ENCODE measurements at regions not wholly inside any gene's neighbourhood (a gene's known extent, or its start where the extent isn't known, plus 50 kb on each side); places are given as distances from the start of the nearest gene placed in this dataset.

GRCh38 chr2:22420076-22420475 is 964.9 kb upstream of the KLHL29 start:
- ATAC-seq: no peak
- Histone ChIP-seq H3K4me1 (no peaks in the 10 kb centered on the region), H3K27me3 (no peaks in the 10 kb centered on the region), H3K4me3 (no peak overlapping the region), H3K9me3 (no peaks in the 10 kb centered on the region), H3K27ac (no peak overlapping the region), H3K36me3 (no peaks in the 10 kb centered on the region)
- intact Hi-C loops (cut with DNase I): no loop called here
- no peak for TF ChIP-seq CTCF (IDR thresholded peaks at IDR 0.05)
- no peak for DNase-seq
- FAIRE-seq: no peak

GRCh38 chr2:22442051-22442450 is 942.9 kb upstream of the KLHL29 start:
- TF ChIP-seq CTCF (IDR thresholded peaks at IDR 0.05): no peak
- ATAC-seq (no peak), FAIRE-seq (no peak), DNase-seq (no peak)
- Histone ChIP-seq H3K27me3 (no peaks in the 10 kb centered on the region), H3K4me1 (no peaks in the 10 kb centered on the region), H3K36me3 (no peaks in the 10 kb centered on the region), H3K9me3 (no peaks in the 10 kb centered on the region), H3K27ac (no peak overlapping the region), H3K4me3 (no peak overlapping the region)
- intact Hi-C loops (cut with DNase I): no loop called here
- 16 to 24% methylated on average over 1 of the region's 1 CpG for WGBS, 2 donors

- WGBS, 2 donors: 48 to 74% methylated on average over 1 of the region's 1 CpG
- Histone ChIP-seq H3K4me1 (no peaks in the 10 kb centered on the region), H3K36me3 (no peaks in the 10 kb centered on the region), H3K27me3 (no peaks in the 10 kb centered on the region), H3K27ac (no peak overlapping the region), H3K4me3 (no peak overlapping the region), H3K9me3 (no peaks in the 10 kb centered on the region)
- no peak for TF ChIP-seq CTCF (IDR thresholded peaks at IDR 0.05)
- ATAC-seq (no peak), DNase-seq (no peak), FAIRE-seq (no peak)
- intact Hi-C loops (cut with DNase I): no loop called here
Observed at GRCh38 chr2:22444281-22444680, 940.7 kb upstream of the KLHL29 start.

- Histone ChIP-seq H3K27ac (no peak overlapping the region), H3K27me3 (no peaks in the 10 kb centered on the region), H3K36me3 (no peaks in the 10 kb centered on the region), H3K4me1 (no peaks in the 10 kb centered on the region), H3K9me3 (no peaks in the 10 kb centered on the region), H3K4me3 (no peak overlapping the region)
- intact Hi-C loops (cut with DNase I): no loop called here
- WGBS, 2 donors: 13 to 17% methylated on average over 5 of the region's 5 CpGs
- no peak for TF ChIP-seq CTCF (IDR thresholded peaks at IDR 0.05)
- DNase-seq: no peak
- no peak for FAIRE-seq
- ATAC-seq: no peak
Observed at GRCh38 chr2:22449696-22450095, 935.3 kb upstream of the KLHL29 start.

- TF ChIP-seq CTCF (IDR thresholded peaks at IDR 0.05): no peak
- FAIRE-seq (no peak), DNase-seq (peak in 1 of 6 donors; percentile 4), ATAC-seq (no peak)
- Histone ChIP-seq H3K27me3 (no peaks in the 10 kb centered on the region), H3K27ac (no peak overlapping the region), H3K4me1 (no peaks in the 10 kb centered on the region), H3K36me3 (no peaks in the 10 kb centered on the region), H3K9me3 (no peaks in the 10 kb centered on the region), H3K4me3 (no peak overlapping the region)
- WGBS, 2 donors: 13 to 31% methylated on average over 8 of the region's 8 CpGs
- intact Hi-C loops (cut with DNase I): no loop called here
Observed at GRCh38 chr2:22450831-22451230, 934.1 kb upstream of the KLHL29 start.

Measured in pancreas (tissue), 10 donors.